Upper lobe of left lung (tissue), 4 donors: ENCODE measurements at regions not wholly inside any gene's neighbourhood (a gene's known extent, or its start where the extent isn't known, plus 50 kb on each side); places are given as distances from the start of the nearest gene placed in this dataset.

ENCODE experiments used
- EP300 ChIP-seq, 4 donors: sonication (generic); formaldehyde crosslinking; IDR thresholded peaks; one replicate each; pipeline ENCODE4 v1.5.1; 2017; ENCODE audit warnings: antibody characterized with exemption in 4 of 4, control low read depth in 2 of 4
- POLR2A ChIP-seq, 4 donors: fragments of 450-650 bp; IDR thresholded peaks; one replicate each; pipeline ENCODE4 v1.5.1; 2016 to 2017; ENCODE audit warnings: antibody characterized with exemption in 4 of 4, mild to moderate bottlenecking in 2 of 4
- TF ChIP-seq, protein P1 (sequence below), 6 experiments: fragments of 450-650 bp in 4 of 6; fragments of 200-600 bp in 2 of 6; sonication (generic) in 2 of 6; IDR thresholded peaks; one replicate each; pipeline ENCODE4 v1.5.1; 2016 to 2019; ENCODE audit warnings: antibody characterized with exemption in 6 of 6

- TF ChIP-seq, protein P1, sequence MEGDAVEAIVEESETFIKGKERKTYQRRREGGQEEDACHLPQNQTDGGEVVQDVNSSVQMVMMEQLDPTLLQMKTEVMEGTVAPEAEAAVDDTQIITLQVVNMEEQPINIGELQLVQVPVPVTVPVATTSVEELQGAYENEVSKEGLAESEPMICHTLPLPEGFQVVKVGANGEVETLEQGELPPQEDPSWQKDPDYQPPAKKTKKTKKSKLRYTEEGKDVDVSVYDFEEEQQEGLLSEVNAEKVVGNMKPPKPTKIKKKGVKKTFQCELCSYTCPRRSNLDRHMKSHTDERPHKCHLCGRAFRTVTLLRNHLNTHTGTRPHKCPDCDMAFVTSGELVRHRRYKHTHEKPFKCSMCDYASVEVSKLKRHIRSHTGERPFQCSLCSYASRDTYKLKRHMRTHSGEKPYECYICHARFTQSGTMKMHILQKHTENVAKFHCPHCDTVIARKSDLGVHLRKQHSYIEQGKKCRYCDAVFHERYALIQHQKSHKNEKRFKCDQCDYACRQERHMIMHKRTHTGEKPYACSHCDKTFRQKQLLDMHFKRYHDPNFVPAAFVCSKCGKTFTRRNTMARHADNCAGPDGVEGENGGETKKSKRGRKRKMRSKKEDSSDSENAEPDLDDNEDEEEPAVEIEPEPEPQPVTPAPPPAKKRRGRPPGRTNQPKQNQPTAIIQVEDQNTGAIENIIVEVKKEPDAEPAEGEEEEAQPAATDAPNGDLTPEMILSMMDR (IDR thresholded peaks at IDR 0.05) = no peak
- TF ChIP-seq POLR2A (IDR thresholded peaks at IDR 0.05) = no peak
- no peak for TF ChIP-seq EP300 (IDR thresholded peaks at IDR 0.05)
Observed at GRCh38 chr10:118467200-118467599, 125.1 kb upstream of the FAM204A start.
